B cell (primary cell): ENCODE measurements at regions not wholly inside any gene's neighbourhood (a gene's known extent, or its start where the extent isn't known, plus 50 kb on each side); places are given as distances from the start of the nearest gene placed in this dataset.

ENCODE experiments used
- ATAC-seq: fragments of 200-7000 bp; cut with Tn5 transposase; one replicate; pipeline ENCODE4 v1.10.0; 2021; ENCODE audit warnings: low read depth, mild to moderate bottlenecking, moderate number of reproducible peaks, moderate library complexity
- CTCF ChIA-PET: fragments of 350-600 bp; sonication (Branson Sonifier 250); formaldehyde crosslinking; loops from one replicate; lab custom pipeline; 2021; ENCODE audit warnings: antibody characterized with exemption, inconsistent platforms; lab: Charles Lee
- POLR2A ChIA-PET: fragments of 350-600 bp; sonication (Branson Sonifier 250); formaldehyde crosslinking; loops from one replicate; lab custom pipeline; 2021; ENCODE audit warnings: antibody characterized with exemption; lab: Charles Lee
- DNase-seq: peaks from one replicate; pipeline ENCODE4 v3.0.0; 2013
- H2AFZ ChIP-seq: 2 replicates; pipeline ENCODE4 v1.6.1; 2012; ENCODE audit warnings: mild to moderate bottlenecking, low read depth, low read length; ENCODE audit not compliant: insufficient read depth, poor library complexity, severe bottlenecking
- H3K27ac ChIP-seq, 2 donors: 1 replicate in 1 of 2; 2 replicates in 1 of 2; pipeline ENCODE4 v1.5.1; 2012 to 2013; ENCODE audit warnings: low read length in 2 of 2, mild to moderate bottlenecking in 2 of 2, moderate library complexity in 1 of 2
- H3K27me3 ChIP-seq, 4 experiments: fragments of 200-600 bp in 1 of 4; sonication (generic) in 1 of 4; replicated peaks in 1 of 4; 1 replicate in 2 of 4; 2 replicates in 2 of 4; pipeline versions ENCODE4 v1.6.1 to v1.7.0; 2013 to 2016; ENCODE audit warnings: low read length in 3 of 4, mild to moderate bottlenecking in 2 of 4, mixed read lengths in 1 of 4, moderate library complexity in 1 of 4; ENCODE audit not compliant: insufficient read depth in 4 of 4, control insufficient read depth in 3 of 4; ENCODE audit errors: control extremely low read depth in 1 of 4
- H3K36me3 ChIP-seq, 2 experiments: replicated peaks in 1 of 2; 1 replicate in 1 of 2; 2 replicates in 1 of 2; pipeline versions ENCODE4 v1.6.1 to v1.7.1; 2013; ENCODE audit warnings: low read length in 1 of 2; ENCODE audit not compliant: insufficient read depth in 2 of 2, control insufficient read depth in 1 of 2; ENCODE audit errors: control extremely low read depth in 1 of 2, extremely low read depth in 1 of 2
- H3K4me1 ChIP-seq, 2 donors: fragments of 200-600 bp in 1 of 2; sonication (generic) in 1 of 2; 1 replicate in 1 of 2; 2 replicates in 1 of 2; pipeline versions ENCODE4 v1.5.1 to v1.6.1; 2013 to 2017; ENCODE audit warnings: low read length in 2 of 2; ENCODE audit not compliant: control insufficient read depth in 2 of 2, insufficient read depth in 2 of 2
- H3K4me2 ChIP-seq: replicated peaks from 2 replicates; pipeline ENCODE3; 2012; ENCODE audit warnings: mild to moderate bottlenecking, low read depth, low read length; ENCODE audit not compliant: poor library complexity, severe bottlenecking
- H3K4me3 ChIP-seq, 5 experiments: fragments of 200-600 bp in 1 of 5; sonication (generic) in 1 of 5; 1 replicate in 3 of 5; 2 replicates in 2 of 5; pipeline versions ENCODE4 v1.5.1 to v1.7.0; 2011 to 2016; ENCODE audit warnings: low read length in 4 of 5, mild to moderate bottlenecking in 4 of 5, low read depth in 2 of 5, control low read depth in 1 of 5, moderate library complexity in 1 of 5; ENCODE audit not compliant: insufficient read depth in 1 of 5; ENCODE audit errors: control extremely low read depth in 1 of 5, extremely low read depth in 1 of 5
- H3K79me2 ChIP-seq: fragments of 200-600 bp; sonication (generic); one replicate; pipeline ENCODE4 v1.6.0; 2016; ENCODE audit warnings: low read length; ENCODE audit not compliant: control insufficient read depth, insufficient read depth
- H3K9ac ChIP-seq: fragments of 200-600 bp; sonication (generic); 2 replicates; pipeline ENCODE4 v1.6.1; 2017; ENCODE audit warnings: mild to moderate bottlenecking, low read length, moderate library complexity
- H3K9me3 ChIP-seq, 3 donors: one replicate each; pipeline versions ENCODE4 v1.6.1 to v1.7.1; 2013; ENCODE audit warnings: low read length in 2 of 3; ENCODE audit not compliant: control insufficient read depth in 2 of 3, insufficient read depth in 1 of 3; ENCODE audit errors: control extremely low read depth in 1 of 3
- H4K20me1 ChIP-seq: 2 replicates; pipeline ENCODE4 v1.6.0; 2012; ENCODE audit warnings: mild to moderate bottlenecking, low read length; ENCODE audit not compliant: insufficient read depth, control insufficient read depth, poor library complexity, severe bottlenecking
- H3K27ac Mint-ChIP-seq: one replicate; pipeline ENCODE4 v1.8.0; 2021; ENCODE audit warnings: mixed read lengths
- H3K27me3 Mint-ChIP-seq: one replicate; pipeline ENCODE4 v1.8.0; 2021; ENCODE audit warnings: mixed read lengths
- H3K4me1 Mint-ChIP-seq: one replicate; pipeline ENCODE4 v1.8.0; 2021; ENCODE audit warnings: mixed read lengths
- H3K4me3 Mint-ChIP-seq: one replicate; pipeline ENCODE4 v1.8.0; 2021; ENCODE audit warnings: mixed read lengths
- H3K9me3 Mint-ChIP-seq: one replicate; pipeline ENCODE4 v1.8.0; 2022; ENCODE audit warnings: mixed read lengths; ENCODE audit not compliant: insufficient read depth
- CTCF ChIP-seq: fragments of 200-600 bp; IDR thresholded peaks from one replicate; pipeline ENCODE4 v1.8.0; 2022; ENCODE audit warnings: antibody characterized with exemption, mild to moderate bottlenecking
- EZH2 ChIP-seq: IDR thresholded peaks from 2 replicates; pipeline ENCODE4 v1.6.1; 2012; ENCODE audit warnings: borderline replicate concordance, low read depth, mild to moderate bottlenecking, moderate library complexity, low read length; ENCODE audit not compliant: insufficient read depth, poor library complexity, severe bottlenecking
- WGBS: methylation state at CpG from one replicate; pipeline ENCODE4 v1.1.5; 2013; ENCODE audit warnings: missing lambda C conversion rate; ENCODE audit not compliant: insufficient coverage; 5-methylcytosine and 5-hydroxymethylcytosine counted together
- intact Hi-C: fragments of 100-400 bp; cut with micrococcal nuclease; formaldehyde crosslinking; loops from one replicate; pipeline ENCODE4 v1.10.0; 2022

GRCh38 chr4:117971403-117971802 lies 62.9 kb upstream of the NDST3 start:
- no peak overlapping the region for H3K27ac Mint-ChIP-seq
- Histone ChIP-seq H3K36me3 (no peaks in the 10 kb centered on the region), H3K79me2 (no peaks in the 10 kb centered on the region), H3K9me3 (no peaks in the 10 kb centered on the region), H2AFZ (no peak overlapping the region), H3K4me3 (no peak overlapping the region), H4K20me1 (no peaks in the 10 kb centered on the region), H3K4me2 (no peak overlapping the region), H3K27me3 (no peaks in the 10 kb centered on the region), H3K4me1 (no peaks in the 10 kb centered on the region), H3K9ac (no peak overlapping the region), H3K27ac (no peak overlapping the region)
- H3K9me3 Mint-ChIP-seq = no peaks in the 10 kb centered on the region
- WGBS = no CpG with 5 or more reads among the region's 2 CpGs
- DNase-seq (no peak), ATAC-seq (no peak)
- H3K4me3 Mint-ChIP-seq = no peak overlapping the region
- H3K4me1 Mint-ChIP-seq = no peaks in the 10 kb centered on the region
- ChIA-PET CTCF (no interaction called here), POLR2A (no interaction called here)
- no peaks in the 10 kb centered on the region for H3K27me3 Mint-ChIP-seq
- intact Hi-C loops = no loop called here
- TF ChIP-seq CTCF = no peak
- TF ChIP-seq EZH2 = no peak

DNA sequence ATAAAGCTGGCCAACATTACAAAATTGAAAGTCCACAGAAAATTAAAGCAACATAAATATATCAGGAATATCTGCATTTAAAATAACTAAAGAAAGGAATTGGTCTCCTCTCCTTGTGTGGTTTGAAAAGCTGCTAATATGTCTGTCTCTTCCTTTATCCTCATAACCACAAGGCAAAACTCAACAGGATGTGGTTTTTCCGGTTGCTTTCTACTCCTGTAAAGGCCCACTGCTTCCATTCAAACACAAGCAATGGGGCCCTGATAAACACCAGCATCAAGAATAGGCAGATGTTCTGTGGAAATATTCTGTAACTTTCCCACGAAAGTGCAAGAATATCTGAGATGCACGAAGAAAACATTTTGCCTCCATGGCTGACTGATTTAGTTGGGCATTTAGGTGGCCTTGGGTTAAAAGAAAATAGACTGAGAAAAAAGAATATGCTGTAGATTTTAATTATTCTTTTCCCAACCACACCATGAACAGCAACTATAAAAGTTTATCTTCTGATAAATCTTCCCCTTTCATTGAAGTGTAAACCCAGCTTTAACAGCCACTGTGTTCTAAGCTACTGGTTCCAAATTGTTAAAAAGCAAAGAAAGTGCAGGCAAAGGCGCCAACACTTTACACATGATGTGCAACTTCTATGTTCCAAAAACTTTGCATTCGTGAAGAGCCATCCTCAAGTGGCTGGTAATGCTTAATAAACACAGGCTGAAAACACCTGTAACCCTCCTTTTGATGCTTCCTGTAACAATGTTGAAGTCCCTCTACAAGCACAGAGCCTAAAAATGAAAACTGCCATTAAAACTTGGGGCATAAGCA lies 50.5 kb upstream of the NDST3 start:
- TF ChIP-seq EZH2 = no peak
- TF ChIP-seq CTCF = no peak
- no peak overlapping the region for H3K27ac ChIP-seq
- no peaks in the 10 kb centered on the region for H3K4me1 ChIP-seq
- H3K27me3 ChIP-seq = no peaks in the 10 kb centered on the region
- no peak overlapping the region for H3K4me2 ChIP-seq
- no peaks in the 10 kb centered on the region for H3K36me3 ChIP-seq
- no peaks in the 10 kb centered on the region for H3K9me3 ChIP-seq
- Mint-ChIP-seq H3K9me3 (no peaks in the 10 kb centered on the region), H3K4me3 (no peak overlapping the region), H3K27me3 (no peaks in the 10 kb centered on the region), H3K27ac (no peak overlapping the region), H3K4me1 (no peaks in the 10 kb centered on the region)
- WGBS = 43% methylated on average over 2 of the region's 5 CpGs
- CTCF ChIA-PET = no interaction called here
- POLR2A ChIA-PET = no interaction called here
- ATAC-seq = no peak
- H3K79me2 ChIP-seq = no peaks in the 10 kb centered on the region
- H3K9ac ChIP-seq = no peak overlapping the region
- intact Hi-C loops = no loop called here
- H4K20me1 ChIP-seq = no peaks in the 10 kb centered on the region
- no peak overlapping the region for H2AFZ ChIP-seq
- H3K4me3 ChIP-seq = no peak overlapping the region
- DNase-seq = no peak
